NCI-H774 (cell line): ENCODE measurements at regions not wholly inside any gene's neighbourhood (a gene's known extent, or its start where the extent isn't known, plus 50 kb on each side); places are given as distances from the start of the nearest gene placed in this dataset.

Experiments
- DNase-seq: peaks from one replicate; lab custom pipeline; 2025; lab: John Stamatoyannopoulos, UW

GRCh38 chr15:59953392-59953883 lies 50.7 kb upstream of the FOXB1 start:
- DNase-seq, result peak; percentile 91

DNA sequence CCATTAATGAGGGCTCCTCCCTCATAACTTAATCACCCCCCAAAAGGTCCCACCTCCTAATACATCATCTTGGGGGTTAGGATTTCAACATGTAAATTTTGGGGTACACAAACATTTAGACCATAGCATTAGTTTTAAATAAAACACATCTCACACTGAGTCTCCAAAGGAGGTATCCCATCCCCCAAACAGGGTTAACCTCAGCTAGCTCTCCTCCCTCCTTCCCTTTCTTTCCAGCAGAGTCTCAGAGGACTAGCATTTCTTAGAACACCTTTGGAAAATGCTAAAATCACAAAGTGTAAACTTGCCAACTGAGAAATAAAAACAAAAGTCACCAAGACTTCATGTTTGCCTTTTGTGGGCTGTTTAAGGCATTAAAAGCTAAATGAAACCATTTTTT lies 51.2 kb upstream of the FOXB1 start:
- DNase-seq, result no peak

GRCh38 chr15:59950603-59951388 lies 53.3 kb upstream of the FOXB1 start:
- DNase-seq, result peak; percentile 31

DNA sequence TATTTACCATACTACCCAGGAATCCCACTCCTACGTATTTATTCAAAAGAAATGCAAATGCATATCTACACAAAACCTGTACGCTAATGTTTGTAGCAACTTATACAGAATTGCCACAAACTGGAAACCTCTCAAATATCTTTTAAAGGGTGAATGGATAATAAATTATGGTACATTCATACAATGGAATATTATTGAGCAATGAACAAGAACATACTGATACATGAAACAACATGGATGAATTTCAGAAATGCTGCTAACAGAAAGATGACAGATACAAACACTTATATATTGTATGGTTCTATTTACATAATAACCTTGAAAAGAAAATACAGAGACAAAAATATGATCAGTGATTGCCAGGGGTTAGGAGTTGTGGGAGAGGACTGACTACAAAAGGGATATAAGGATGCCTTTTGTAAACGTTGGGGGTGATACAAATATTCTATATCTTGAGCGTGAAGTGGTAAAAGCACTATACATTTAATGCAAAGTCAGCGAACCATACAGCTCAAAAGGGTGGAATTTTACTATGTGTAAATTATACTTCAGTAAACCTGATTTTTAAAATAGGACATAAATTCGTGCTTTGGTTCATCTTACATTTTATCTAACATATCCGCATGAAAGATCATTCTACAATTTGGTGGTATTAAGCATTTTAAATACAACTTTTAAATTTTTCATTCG lies 55.0 kb upstream of the FOXB1 start:
- no peak for DNase-seq

DNA sequence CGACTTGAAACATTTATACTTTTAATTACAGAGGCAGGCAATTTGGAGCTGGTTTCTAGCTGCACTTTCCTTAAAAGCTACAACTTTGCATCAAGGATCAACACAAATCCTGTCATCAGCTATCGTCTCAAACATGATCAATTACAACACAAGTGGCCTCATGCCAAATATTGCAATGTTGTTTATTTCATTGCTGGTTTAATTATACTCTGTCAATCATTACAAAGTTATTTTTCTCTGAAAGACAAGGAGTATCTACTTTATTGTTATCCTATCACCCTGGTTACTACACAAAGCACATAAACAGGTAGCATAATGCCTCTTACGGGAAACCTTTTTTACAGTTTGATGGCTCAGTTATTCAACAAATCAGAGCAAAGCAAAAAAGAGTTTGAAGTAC lies 58.0 kb upstream of the FOXB1 start:
- DNase-seq, result no peak

- no peak for DNase-seq
These were observed 59.1 kb upstream of the FOXB1 start for GRCh38 chr15:59945036-59945435.

- no peak for DNase-seq
These were observed 62.5 kb upstream of the FOXB1 start for GRCh38 chr15:59941612-59942011.

DNA sequence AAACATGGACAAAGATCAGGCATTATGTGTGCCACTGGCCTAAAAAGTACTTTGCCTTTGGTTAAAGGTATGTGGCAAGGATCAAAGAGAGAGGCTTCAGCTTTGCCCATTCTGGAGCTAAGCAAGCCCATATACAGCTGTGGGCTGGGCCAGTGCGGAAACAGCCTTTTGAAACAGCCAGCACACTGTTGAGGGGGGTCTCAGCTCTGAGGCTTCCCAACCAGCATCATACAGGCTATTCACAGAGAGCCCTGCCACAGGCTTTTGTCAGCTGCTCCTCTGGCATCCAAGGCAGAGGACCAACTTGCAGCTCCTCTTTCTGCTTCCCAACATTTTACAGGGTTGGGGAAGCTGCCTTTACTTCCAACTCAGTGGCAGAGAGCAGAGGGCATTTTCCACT lies 63.2 kb upstream of the FOXB1 start:
- DNase-seq, result no peak

DNA sequence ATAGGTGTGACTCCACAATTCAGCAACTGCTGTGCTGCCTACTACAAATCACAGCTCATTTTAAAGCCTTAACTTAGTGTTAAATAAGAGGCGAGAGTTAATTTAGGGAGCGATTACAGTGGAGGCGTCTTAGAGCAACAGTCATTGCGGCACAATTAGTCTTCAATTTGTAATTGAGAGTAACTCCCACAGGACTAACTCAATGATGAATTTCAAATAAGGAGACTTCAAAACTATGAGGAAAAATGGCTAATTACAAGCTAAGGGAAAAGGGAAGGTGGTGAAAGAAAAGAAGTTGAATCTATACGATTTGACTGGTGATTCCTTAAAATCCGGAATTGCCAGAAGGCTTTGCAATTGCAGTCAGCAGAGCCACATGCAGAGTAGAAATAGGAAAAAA lies 63.7 kb upstream of the FOXB1 start:
- DNase-seq, result no peak

GRCh38 chr15:59936741-59937140 lies 67.4 kb upstream of the FOXB1 start:
- no peak for DNase-seq

- DNase-seq, result no peak
These were observed 70.5 kb upstream of the FOXB1 start for GRCh38 chr15:59933607-59934006.

- no peak for DNase-seq
These were observed 72.4 kb upstream of the FOXB1 start for GRCh38 chr15:59931646-59932261.

- no peak for DNase-seq
These were observed 79.1 kb upstream of the FOXB1 start for GRCh38 chr15:59924812-59925522.

DNA sequence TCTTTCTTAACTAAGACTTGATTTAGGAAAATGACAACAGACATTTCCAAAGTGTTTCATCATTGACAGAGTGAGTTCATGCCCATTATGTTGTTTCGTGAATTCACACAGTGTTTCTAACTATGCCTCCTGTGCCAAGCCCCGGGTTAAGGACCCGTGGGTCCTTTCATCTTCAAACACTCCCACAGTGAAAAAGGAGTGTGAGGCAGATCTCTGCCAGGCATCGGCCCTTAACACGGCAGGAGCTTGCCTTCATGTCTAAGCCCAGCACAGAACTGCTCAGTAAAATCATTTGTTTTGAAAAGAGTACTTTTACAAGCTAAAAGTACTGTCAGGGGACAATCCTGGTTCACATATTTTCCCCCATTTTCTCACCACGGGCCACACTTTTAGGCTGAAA lies 80.0 kb upstream of the FOXB1 start:
- no peak for DNase-seq

DNA sequence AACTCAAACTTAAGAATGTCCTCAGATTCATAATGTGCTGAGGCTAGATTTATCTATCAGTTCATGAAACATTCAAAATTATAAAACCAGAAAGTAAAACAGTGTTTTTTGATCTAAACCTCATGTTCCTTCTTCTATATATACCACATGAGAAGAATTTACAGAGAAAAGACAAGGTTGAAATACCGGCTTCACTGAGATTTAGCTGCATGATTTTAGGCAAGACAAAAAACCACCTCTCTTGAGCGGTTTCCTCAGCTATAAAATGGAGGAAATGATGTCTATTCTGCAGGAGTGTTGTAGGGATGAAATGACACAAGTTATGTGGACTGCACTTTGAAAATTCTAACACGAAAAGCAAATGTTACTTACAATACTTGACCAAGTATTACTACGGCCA lies 80.6 kb upstream of the FOXB1 start:
- no peak for DNase-seq

GRCh38 chr15:59918994-59919951 lies 84.8 kb upstream of the FOXB1 start:
- no peak for DNase-seq

GRCh38 chr15:59917504-59918157 lies 86.5 kb upstream of the FOXB1 start:
- peak; percentile 70 for DNase-seq

DNA sequence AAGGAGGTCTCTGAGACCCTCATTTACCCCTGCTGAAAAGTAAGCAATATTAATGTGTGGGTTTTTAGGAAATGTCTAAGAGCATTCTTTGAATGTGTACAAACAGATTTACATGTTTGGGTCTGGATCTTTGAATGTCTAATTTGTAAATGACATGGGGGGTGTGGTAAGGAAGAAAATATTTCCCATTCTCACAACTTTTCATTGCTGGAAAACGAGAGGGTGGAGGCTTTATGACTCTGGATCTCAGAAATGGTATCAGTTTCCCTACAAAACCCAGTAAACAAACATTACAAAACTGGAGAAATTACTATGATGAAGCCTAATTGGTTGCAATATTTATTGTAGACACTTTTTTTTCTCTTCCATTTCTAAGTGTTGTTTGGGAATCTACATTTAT lies 98.1 kb upstream of the FOXB1 start:
- no peak for DNase-seq

DNA sequence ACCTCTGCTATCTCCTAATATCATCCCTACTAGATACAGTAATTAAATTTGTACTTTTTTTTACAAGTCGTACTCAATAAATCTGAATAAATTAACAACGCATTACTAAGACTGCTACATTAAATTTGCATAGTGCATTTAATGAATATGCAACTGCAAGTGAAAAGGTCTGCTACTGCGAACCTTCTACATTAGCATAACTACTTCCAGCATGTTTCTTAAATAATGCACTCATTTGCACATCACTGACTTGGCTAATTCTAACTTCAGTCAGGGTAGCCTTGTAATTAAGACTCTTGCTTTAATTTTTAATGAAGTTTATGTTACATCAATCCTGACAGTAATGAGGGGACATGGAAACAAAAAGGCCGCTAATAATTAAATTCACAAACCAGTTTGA lies 98.9 kb upstream of the FOXB1 start:
- no peak for DNase-seq

DNA sequence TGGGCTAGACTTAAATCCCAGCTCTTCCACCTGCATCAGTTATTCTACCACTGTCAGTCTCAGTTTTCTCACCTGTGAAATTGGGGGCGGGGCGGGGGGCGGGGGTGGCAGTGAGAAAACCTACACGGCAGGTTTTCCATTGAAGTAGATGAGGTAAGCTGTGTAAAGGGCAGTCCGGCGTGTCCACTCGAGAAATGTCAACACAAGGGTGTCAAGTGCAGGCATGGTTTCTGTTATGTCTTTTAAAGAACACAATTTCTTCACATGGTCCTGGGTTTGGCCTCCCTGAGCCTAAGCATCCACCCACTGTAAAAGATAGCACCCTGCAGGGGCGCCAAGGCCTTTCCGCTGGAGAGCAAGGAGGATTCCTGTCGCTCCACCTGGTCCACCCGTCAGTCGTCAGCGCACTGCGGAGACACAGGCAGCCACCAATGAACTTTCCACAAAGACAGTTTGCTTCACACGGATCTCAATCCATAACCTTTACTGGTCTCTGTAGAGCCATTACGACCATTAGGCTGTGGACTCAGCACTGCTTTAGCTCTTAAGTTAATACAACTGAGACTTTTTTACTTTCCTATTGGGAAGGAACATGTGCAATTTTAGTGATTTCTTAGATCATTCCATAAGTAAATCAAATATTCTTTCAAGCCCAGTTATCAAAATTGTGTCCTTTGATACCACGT lies 99.5 kb upstream of the FOXB1 start:
- DNase-seq, result no peak
